Ectodermal cell (in vitro differentiated cells): ENCODE measurements at regions not wholly inside any gene's neighbourhood (a gene's known extent, or its start where the extent isn't known, plus 50 kb on each side); places are given as distances from the start of the nearest gene placed in this dataset.
"Not testable (repeated sequence)": the region's sequence is repeated elsewhere in the genome, so short reads cannot be mapped to it uniquely, and the experiment has no call there.

ENCODE experiments used
- H3K27ac ChIP-seq: 2 replicates; pipeline ENCODE4 v1.7.0; 2013; ENCODE audit warnings: mild to moderate bottlenecking, low read depth, low read length; ENCODE audit not compliant: insufficient read depth, poor library complexity, severe bottlenecking
- H3K27me3 ChIP-seq: 2 replicates; pipeline ENCODE4 v1.7.0; 2013; ENCODE audit warnings: mild to moderate bottlenecking, low read length; ENCODE audit not compliant: insufficient read depth, control insufficient read depth, poor library complexity, severe bottlenecking
- H3K36me3 ChIP-seq: one replicate; pipeline ENCODE4 v1.7.0; 2013; ENCODE audit warnings: low read length; ENCODE audit not compliant: control insufficient read depth, insufficient read depth
- H3K4me1 ChIP-seq: one replicate; pipeline ENCODE4 v1.7.0; 2013; ENCODE audit warnings: low read length; ENCODE audit not compliant: control insufficient read depth, insufficient read depth
- H3K4me3 ChIP-seq: 2 replicates; pipeline ENCODE4 v1.7.0; 2013; ENCODE audit warnings: low read depth, low read length, control low read depth; ENCODE audit not compliant: insufficient read depth
- H3K9me3 ChIP-seq: 2 replicates; pipeline ENCODE4 v1.7.0; 2013; ENCODE audit warnings: mild to moderate bottlenecking, low read length, moderate library complexity; ENCODE audit not compliant: control insufficient read depth
- WGBS, 2 experiments: methylation state at CpG; one replicate each; pipeline ENCODE4 v1.1.7; 2013; ENCODE audit warnings: missing lambda C conversion rate in 2 of 2; 5-methylcytosine and 5-hydroxymethylcytosine counted together

- Histone ChIP-seq H3K4me3 (no peak overlapping the region), H3K9me3 (no peaks in the 10 kb centered on the region), H3K27me3 (no peaks in the 10 kb centered on the region), H3K27ac (no peak overlapping the region), H3K36me3 (no peaks in the 10 kb centered on the region), H3K4me1 (no peaks in the 10 kb centered on the region)
- WGBS, 2 experiments, result 94 to 96% methylated on average over 5 of the region's 5 CpGs
These were observed 797.3 kb downstream of the BCL11A start for GRCh38 chr2:59756150-59756549.

- H3K4me3 ChIP-seq, result no peak overlapping the region
- 87 to 88% methylated on average over 9 of the region's 9 CpGs for WGBS, 2 experiments
- no peaks in the 10 kb centered on the region for H3K4me1 ChIP-seq
- H3K27ac ChIP-seq, result no peak overlapping the region
- no peaks in the 10 kb centered on the region for H3K36me3 ChIP-seq
- H3K9me3 ChIP-seq, result no peaks in the 10 kb centered on the region
- no peaks in the 10 kb centered on the region for H3K27me3 ChIP-seq
These were observed 799.3 kb downstream of the BCL11A start for GRCh38 chr2:59754011-59754735.

- H3K27ac ChIP-seq, result no peak overlapping the region
- no peaks in the 10 kb centered on the region for H3K4me1 ChIP-seq
- no peaks in the 10 kb centered on the region for H3K27me3 ChIP-seq
- WGBS, 2 experiments, result no CpG with 5 or more reads among the region's 1 CpG
- no peaks in the 10 kb centered on the region for H3K36me3 ChIP-seq
- H3K9me3 ChIP-seq, result no peaks in the 10 kb centered on the region
- H3K4me3 ChIP-seq, result no peak overlapping the region
These were observed 800.9 kb downstream of the BCL11A start for GRCh38 chr2:59752512-59752911.

GRCh38 chr2:59752071-59752470 is 801.4 kb downstream of the BCL11A start:
- Histone ChIP-seq H3K4me3 (no peak overlapping the region), H3K27me3 (no peaks in the 10 kb centered on the region), H3K9me3 (no peaks in the 10 kb centered on the region), H3K4me1 (no peaks in the 10 kb centered on the region), H3K36me3 (no peaks in the 10 kb centered on the region), H3K27ac (no peak overlapping the region)
- WGBS, 2 experiments, result 91 to 92% methylated on average over 2 of the region's 2 CpGs

GRCh38 chr2:59751214-59751613 is 802.2 kb downstream of the BCL11A start:
- not testable (repeated sequence) for H3K27ac ChIP-seq, H3K4me1 ChIP-seq, H3K36me3 ChIP-seq, H3K27me3 ChIP-seq, H3K9me3 ChIP-seq, H3K4me3 ChIP-seq
- 88 to 93% methylated on average over 4 of the region's 4 CpGs for WGBS, 2 experiments

- peaks cover 2% of the 10 kb centered on the region for H3K4me1 ChIP-seq
- WGBS, 2 experiments, result 88 to 100% methylated on average over 1 of the region's 1 CpG
- H3K9me3 ChIP-seq, result no peaks in the 10 kb centered on the region
- no peaks in the 10 kb centered on the region for H3K36me3 ChIP-seq
- H3K4me3 ChIP-seq, result no peak overlapping the region
- H3K27ac ChIP-seq, result no peak overlapping the region
- H3K27me3 ChIP-seq, result no peaks in the 10 kb centered on the region
These were observed 807.2 kb downstream of the BCL11A start for GRCh38 chr2:59746291-59746690.

- Histone ChIP-seq H3K27ac (no peak overlapping the region), H3K36me3 (no peaks in the 10 kb centered on the region), H3K4me1 (peaks cover 2% of the 10 kb centered on the region), H3K27me3 (no peaks in the 10 kb centered on the region), H3K4me3 (no peak overlapping the region), H3K9me3 (no peaks in the 10 kb centered on the region)
- 86 to 95% methylated on average over 1 of the region's 1 CpG for WGBS, 2 experiments
These were observed 808.4 kb downstream of the BCL11A start for GRCh38 chr2:59745085-59745484.

- Histone ChIP-seq H3K4me1 (peaks cover 2% of the 10 kb centered on the region), H3K9me3 (no peaks in the 10 kb centered on the region), H3K27me3 (no peaks in the 10 kb centered on the region), H3K27ac (no peak overlapping the region), H3K36me3 (no peaks in the 10 kb centered on the region), H3K4me3 (no peak overlapping the region)
- 100% methylated on average over 1 of the region's 1 CpG; no CpG with 5 or more reads in 1 of the 2 experiments for WGBS, 2 experiments
These were observed 809.0 kb downstream of the BCL11A start for GRCh38 chr2:59744436-59744835.

GRCh38 chr2:59741840-59742239 is 811.6 kb downstream of the BCL11A start:
- Histone ChIP-seq H3K36me3 (no peaks in the 10 kb centered on the region), H3K9me3 (no peaks in the 10 kb centered on the region), H3K27ac (no peak overlapping the region), H3K4me3 (no peak overlapping the region), H3K27me3 (no peaks in the 10 kb centered on the region), H3K4me1 (peaks cover 2% of the 10 kb centered on the region)
- 86 to 87% methylated on average over 3 of the region's 3 CpGs for WGBS, 2 experiments

- no peaks in the 10 kb centered on the region for H3K4me1 ChIP-seq
- no peaks in the 10 kb centered on the region for H3K36me3 ChIP-seq
- H3K27ac ChIP-seq, result no peak overlapping the region
- H3K27me3 ChIP-seq, result no peaks in the 10 kb centered on the region
- H3K4me3 ChIP-seq, result no peak overlapping the region
- no peaks in the 10 kb centered on the region for H3K9me3 ChIP-seq
- WGBS, 2 experiments, result 83 to 89% methylated on average over 3 to 4 of the region's 4 CpGs
These were observed 814.3 kb downstream of the BCL11A start for GRCh38 chr2:59739166-59739565.

GRCh38 chr2:59737299-59737698 is 816.2 kb downstream of the BCL11A start:
- Histone ChIP-seq H3K36me3 (no peaks in the 10 kb centered on the region), H3K27ac (no peak overlapping the region), H3K4me1 (peaks cover 5% of the 10 kb centered on the region), H3K27me3 (no peaks in the 10 kb centered on the region), H3K9me3 (no peaks in the 10 kb centered on the region), H3K4me3 (no peak overlapping the region)
